ENCODE measurements at regions not wholly inside any gene's neighbourhood (a gene's known extent, or its start where the extent isn't known, plus 50 kb on each side); places are given as distances from the start of the nearest gene placed in this dataset.

GRCh38 chr14:101501858-101502615 is 59.3 kb upstream of the DIO3 start:
- H3K27me3 ChIP-seq = no peaks in the 10 kb centered on the region
- no peak for TF ChIP-seq CTCF (IDR thresholded peaks at IDR 0.05)
- no peak overlapping the region for H3K4me3 ChIP-seq (ENCODE audit: low read depth in 1 of 2, low read length in 1 of 2)
- no peak overlapping the region for H3K27ac ChIP-seq
- no peaks in the 10 kb centered on the region for H3K36me3 ChIP-seq
- H3K9me3 ChIP-seq = no peaks in the 10 kb centered on the region
- no peaks in the 10 kb centered on the region for H3K4me1 ChIP-seq (ENCODE audit: control insufficient read depth in 1 of 2, insufficient read depth in 1 of 2, low read depth in 1 of 2, low read length in 1 of 2)

GRCh38 chr14:101502761-101503392 is 58.4 kb upstream of the DIO3 start:
- TF ChIP-seq CTCF (IDR thresholded peaks at IDR 0.05) = no peak
- no peaks in the 10 kb centered on the region for H3K4me1 ChIP-seq (ENCODE audit: control insufficient read depth in 1 of 2, insufficient read depth in 1 of 2, low read depth in 1 of 2, low read length in 1 of 2)
- H3K9me3 ChIP-seq = no peaks in the 10 kb centered on the region
- H3K4me3 ChIP-seq (ENCODE audit: low read depth in 1 of 2, low read length in 1 of 2) = no peak overlapping the region
- no peaks in the 10 kb centered on the region for H3K36me3 ChIP-seq
- H3K27me3 ChIP-seq = no peaks in the 10 kb centered on the region
- no peak overlapping the region for H3K27ac ChIP-seq

GRCh38 chr14:101503431-101504095 is 57.7 kb upstream of the DIO3 start:
- Histone ChIP-seq H3K36me3 (no peaks in the 10 kb centered on the region), H3K4me1 (ENCODE audit: control insufficient read depth in 1 of 2, insufficient read depth in 1 of 2, low read depth in 1 of 2, low read length in 1 of 2) (no peaks in the 10 kb centered on the region), H3K27ac (no peak overlapping the region), H3K4me3 (ENCODE audit: low read depth in 1 of 2, low read length in 1 of 2) (no peak overlapping the region), H3K9me3 (no peaks in the 10 kb centered on the region), H3K27me3 (no peaks in the 10 kb centered on the region)
- TF ChIP-seq CTCF (IDR thresholded peaks at IDR 0.05) = no peak

- no peak overlapping the region for H3K27ac ChIP-seq
- no peak for TF ChIP-seq CTCF (IDR thresholded peaks at IDR 0.05)
- no peaks in the 10 kb centered on the region for H3K4me1 ChIP-seq (ENCODE audit: control insufficient read depth in 1 of 2, insufficient read depth in 1 of 2, low read depth in 1 of 2, low read length in 1 of 2)
- no peak overlapping the region for H3K4me3 ChIP-seq (ENCODE audit: low read depth in 1 of 2, low read length in 1 of 2)
- H3K36me3 ChIP-seq = no peaks in the 10 kb centered on the region
- no peaks in the 10 kb centered on the region for H3K9me3 ChIP-seq
- H3K27me3 ChIP-seq = no peaks in the 10 kb centered on the region
Observed at GRCh38 chr14:101504096-101504948, 57.0 kb upstream of the DIO3 start.

GRCh38 chr14:101505236-101505970 is 55.9 kb upstream of the DIO3 start:
- no peak for TF ChIP-seq CTCF (IDR thresholded peaks at IDR 0.05)
- Histone ChIP-seq H3K4me3 (ENCODE audit: low read depth in 1 of 2, low read length in 1 of 2) (no peak overlapping the region), H3K4me1 (ENCODE audit: control insufficient read depth in 1 of 2, insufficient read depth in 1 of 2, low read depth in 1 of 2, low read length in 1 of 2) (no peaks in the 10 kb centered on the region), H3K27ac (no peak overlapping the region), H3K9me3 (no peaks in the 10 kb centered on the region), H3K27me3 (no peaks in the 10 kb centered on the region), H3K36me3 (no peaks in the 10 kb centered on the region)
